HCT116 (cell line): ENCODE measurements at regions not wholly inside any gene's neighbourhood (a gene's known extent, or its start where the extent isn't known, plus 50 kb on each side); places are given as distances from the start of the nearest gene placed in this dataset.

Source experiments
- ATAC-seq: fragments of 200-7000 bp; cut with Tn5 transposase; 2 replicates; pipeline ENCODE4 v1.9.1; 2020; ENCODE audit warnings: mild to moderate bottlenecking, moderate library complexity
- BruUV-seq: library from RNA; stranded (reverse); fragments of 400-500 nt; replicated peaks from 2 replicates; lab custom pipeline; 2021; lab: Mats Ljungman, UMichigan
- CTCF ChIA-PET: fragments of 300-600 bp; sonication (Branson Sonifier 250); formaldehyde crosslinking; loops from one replicate; lab custom pipeline; 2021; ENCODE audit warnings: antibody characterized with exemption; lab: Charles Lee
- POLR2A ChIA-PET: fragments of 300-600, 350-600 bp; sonication (Branson Sonifier 250); formaldehyde crosslinking; loops from one replicate; lab custom pipeline; 2021; ENCODE audit warnings: antibody characterized with exemption; lab: Charles Lee
- RAD21 ChIA-PET, 2 experiments: fragments of 300-600 bp; sonication (Branson Sonifier 250); formaldehyde crosslinking; loops; one replicate each; lab custom pipeline; 2023; ENCODE audit warnings: low total read pairs in 2 of 2; ENCODE audit not compliant: uncharacterized antibody in 2 of 2, unreplicated experiment in 2 of 2, low non-redundant PET in 1 of 2; lab: Charles Lee
- DNase-seq: peaks from one replicate; pipeline ENCODE4 v3.0.0-alpha.2; 2010; ENCODE audit warnings: low read depth, low spot score
- H2AFZ ChIP-seq: fragments of 200-600 bp; shearing (Covaris generic), sonication (generic); 2 replicates; pipeline ENCODE4 v1.6.1; 2017; ENCODE audit warnings: low read depth, mixed run types, mixed read lengths, antibody characterized with exemption, low read length; ENCODE audit not compliant: poor library complexity, severe bottlenecking
- H3K27ac ChIP-seq: 2 replicates; pipeline ENCODE4 v1.5.1; 2012; ENCODE audit warnings: low read depth, low read length
- H3K27me3 ChIP-seq: fragments of 200-600 bp; sonication (generic); 2 replicates; pipeline ENCODE4 v1.6.1; 2016; ENCODE audit warnings: mixed run types, low read length, mixed read lengths; ENCODE audit not compliant: insufficient read depth
- H3K36me3 ChIP-seq, 2 experiments: fragments of 200-500 bp in 1 of 2; fragments of 200-600 bp in 1 of 2; sonication (Bioruptor generic) in 1 of 2; sonication (generic) in 1 of 2; 2 replicates each; pipeline versions ENCODE4 v1.5.1 to v1.6.1; 2014 to 2016; ENCODE audit warnings: low read length in 2 of 2, inconsistent platforms in 1 of 2, mixed read lengths in 1 of 2, mixed run types in 1 of 2; ENCODE audit not compliant: insufficient read depth in 2 of 2, control insufficient read depth in 1 of 2
- H3K4me1 ChIP-seq, 2 experiments: fragments of 200-600 bp in 1 of 2; sonication (generic) in 1 of 2; 2 replicates each; pipeline versions ENCODE4 v1.5.1 to v1.6.1; 2012 to 2017; ENCODE audit warnings: low read length in 2 of 2, inconsistent platforms in 1 of 2, mild to moderate bottlenecking in 1 of 2, mixed read lengths in 1 of 2, mixed run types in 1 of 2, moderate library complexity in 1 of 2; ENCODE audit not compliant: insufficient read depth in 2 of 2, control insufficient read depth in 1 of 2
- H3K4me2 ChIP-seq: fragments of 200-600 bp; sonication (generic); 2 replicates; pipeline ENCODE4 v1.6.1; 2017; ENCODE audit warnings: mixed run types, low read length, mixed read lengths
- H3K4me3 ChIP-seq, 2 experiments: fragments of 200-600 bp in 1 of 2; sonication (generic) in 1 of 2; replicated peaks in 1 of 2; 2 replicates each; pipeline ENCODE4 v1.5.1; 2011 to 2016; ENCODE audit warnings: low read length in 2 of 2, control low read depth in 1 of 2, low read depth in 1 of 2, mild to moderate bottlenecking in 1 of 2, mixed read lengths in 1 of 2, mixed run types in 1 of 2
- H3K79me2 ChIP-seq: fragments of 200-600 bp; sonication (generic); 2 replicates; pipeline ENCODE4 v1.6.1; 2017; ENCODE audit warnings: mild to moderate bottlenecking, mixed run types, low read length, moderate library complexity, mixed read lengths; ENCODE audit not compliant: insufficient read depth
- H3K9ac ChIP-seq: fragments of 200-600 bp; sonication (generic); 2 replicates; pipeline ENCODE4 v1.6.1; 2016; ENCODE audit warnings: low read length, mixed read lengths
- H3K9me2 ChIP-seq: fragments of 200-600 bp; sonication (generic), shearing (Covaris generic); 2 replicates; pipeline ENCODE4 v1.6.1; 2017; ENCODE audit warnings: mixed run types, mild to moderate bottlenecking, moderate library complexity; ENCODE audit not compliant: insufficient read depth
- H3K9me3 ChIP-seq, 2 experiments: fragments of 200-500 bp in 1 of 2; fragments of 200-600 bp in 1 of 2; sonication (Bioruptor generic) in 1 of 2; sonication (generic) in 1 of 2; 2 replicates each; pipeline ENCODE4 v1.6.1; 2014 to 2017; ENCODE audit warnings: low read length in 2 of 2, mixed read lengths in 2 of 2, inconsistent platforms in 1 of 2, low read depth in 1 of 2, mild to moderate bottlenecking in 1 of 2, mixed run types in 1 of 2, moderate library complexity in 1 of 2; ENCODE audit not compliant: control insufficient read depth in 1 of 2, insufficient read depth in 1 of 2
- H4K20me1 ChIP-seq: fragments of 200-600 bp; sonication (generic), shearing (Covaris generic); 2 replicates; pipeline ENCODE4 v1.6.1; 2017; ENCODE audit warnings: mixed run types, mild to moderate bottlenecking, moderate library complexity; ENCODE audit not compliant: insufficient read depth
- CBX3 ChIP-seq: IDR thresholded peaks from 2 replicates; pipeline ENCODE4 v1.6.1; 2012; ENCODE audit warnings: low read depth
- ELF1 ChIP-seq: IDR thresholded peaks from 2 replicates; pipeline ENCODE4 v1.6.1; 2012; ENCODE audit warnings: low read depth, borderline replicate concordance
- EZH2 ChIP-seq: fragments of 200-600 bp; sonication (generic); IDR thresholded peaks from 2 replicates; pipeline ENCODE4 v1.6.1; 2017; ENCODE audit warnings: antibody characterized with exemption, mixed run types
- EZH2phosphoT487 ChIP-seq: fragments of 200-600 bp; IDR thresholded peaks from 2 replicates; pipeline ENCODE4 v1.6.1; 2018; ENCODE audit warnings: antibody characterized with exemption, borderline replicate concordance
- FOSL1 ChIP-seq: IDR thresholded peaks from 2 replicates; pipeline ENCODE4 v1.6.1; 2012; ENCODE audit warnings: low read depth
- JUND ChIP-seq: IDR thresholded peaks from 2 replicates; pipeline ENCODE4 v1.6.1; 2012
- POLR2A ChIP-seq: IDR thresholded peaks from 2 replicates; pipeline ENCODE4 v1.7.0; 2011; ENCODE audit warnings: borderline replicate concordance; ENCODE audit not compliant: insufficient read depth, insufficient read length; ENCODE audit errors: extremely low read depth
- POLR2AphosphoS5 ChIP-seq: IDR thresholded peaks from 2 replicates; pipeline ENCODE4 v1.6.1; 2011; ENCODE audit warnings: mild to moderate bottlenecking, low read depth, low read length, moderate library complexity
- RAD21 ChIP-seq: IDR thresholded peaks from 2 replicates; pipeline ENCODE4 v1.6.1; 2012; ENCODE audit warnings: low read depth, mild to moderate bottlenecking
- SIN3A ChIP-seq: IDR thresholded peaks from 2 replicates; pipeline ENCODE4 v1.6.1; 2012; ENCODE audit warnings: low read depth
- SP1 ChIP-seq: IDR thresholded peaks from 2 replicates; pipeline ENCODE4 v1.6.1; 2012; ENCODE audit warnings: low read depth
- SRF ChIP-seq: IDR thresholded peaks from 2 replicates; pipeline ENCODE4 v1.6.1; 2012; ENCODE audit warnings: low read depth
- TCF7L2 ChIP-seq: IDR thresholded peaks from 2 replicates; pipeline ENCODE4 v1.7.0; 2011; ENCODE audit warnings: borderline replicate concordance, inconsistent platforms; ENCODE audit not compliant: insufficient read depth, insufficient read length; ENCODE audit errors: extremely low read depth
- YY1 ChIP-seq: IDR thresholded peaks from 2 replicates; pipeline ENCODE4 v1.6.1; 2011; ENCODE audit warnings: low read length, low read depth, moderate library complexity, mild to moderate bottlenecking; ENCODE audit not compliant: insufficient replicate concordance; ENCODE audit errors: extremely low read depth
- ZFX ChIP-seq: fragments of 450-650 bp; IDR thresholded peaks from 2 replicates; pipeline ENCODE4 v1.6.1; 2017
- ZNF274 ChIP-seq: fragments of 200-500 bp; sonication (Bioruptor generic); IDR thresholded peaks from 2 replicates; pipeline ENCODE4 v1.6.1; 2014; ENCODE audit warnings: mild to moderate bottlenecking, low read depth, low read length, inconsistent platforms
- intact Hi-C: fragments of 100-400 bp; cut with micrococcal nuclease; formaldehyde crosslinking; loops from 2 replicates; pipeline ENCODE4 v1.10.0; 2022
- TF ChIP-seq, protein P1 (sequence below): IDR thresholded peaks from 2 replicates; pipeline ENCODE4 v1.6.1; 2012; ENCODE audit warnings: low read depth
- TF ChIP-seq, protein P2 (sequence below): IDR thresholded peaks from 2 replicates; pipeline ENCODE4 v1.6.1; 2012
- TF ChIP-seq, protein P3 (sequence below): IDR thresholded peaks from 2 replicates; pipeline ENCODE4 v1.6.1; 2011; ENCODE audit warnings: mild to moderate bottlenecking, low read length, moderate library complexity; ENCODE audit not compliant: insufficient replicate concordance; ENCODE audit errors: extremely low read depth
- TF ChIP-seq, protein P4 (sequence below), 3 experiments: fragments of 200-600 bp in 1 of 3; sonication (generic) in 1 of 3; IDR thresholded peaks in 2 of 3; conservative IDR thresholded peaks in 1 of 3; 2 replicates each; pipeline ENCODE4 v1.5.1; 2012 to 2017; ENCODE audit warnings: low read depth in 2 of 3, low read length in 2 of 3, antibody characterized with exemption in 1 of 3, borderline replicate concordance in 1 of 3, control low read depth in 1 of 3, mild to moderate bottlenecking in 1 of 3, mixed read lengths in 1 of 3, mixed run types in 1 of 3, moderate library complexity in 1 of 3; ENCODE audit not compliant: insufficient read depth in 1 of 3

DNA sequence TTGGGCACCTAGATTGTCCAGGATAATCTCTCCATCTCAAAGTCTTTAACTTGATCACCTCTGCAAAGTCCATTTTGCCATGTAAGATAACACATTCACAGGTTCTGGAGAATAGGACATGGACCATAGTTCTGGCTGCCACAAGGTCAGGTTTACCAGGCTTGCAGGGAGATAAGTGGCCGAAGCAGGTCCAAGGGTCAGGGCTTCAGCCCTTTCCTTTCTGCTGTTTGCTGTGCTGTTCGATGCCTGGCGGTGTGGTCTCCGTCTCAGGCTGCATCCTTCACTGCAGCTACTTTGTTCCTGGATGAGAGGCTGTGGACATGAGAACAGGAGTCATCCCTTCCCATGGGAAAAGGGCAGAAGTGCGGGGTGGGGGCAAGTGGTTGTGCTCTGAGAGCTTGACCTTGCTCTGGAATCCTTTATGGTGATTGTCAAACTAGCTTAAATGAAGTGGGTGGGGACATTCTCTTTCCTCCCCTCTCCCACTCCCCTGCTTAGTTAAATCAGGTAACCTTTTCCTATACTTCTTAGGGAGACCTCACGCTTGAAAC is 320.2 kb upstream of the C2CD4B start:
- Histone ChIP-seq H3K27me3 (no peaks in the 10 kb centered on the region), H4K20me1 (no peaks in the 10 kb centered on the region), H3K36me3 (no peaks in the 10 kb centered on the region), H3K79me2 (no peaks in the 10 kb centered on the region), H2AFZ (no peak overlapping the region), H3K9me2 (no peaks in the 10 kb centered on the region), H3K9me3 (no peaks in the 10 kb centered on the region), H3K4me3 (no peak overlapping the region), H3K4me2 (no peak overlapping the region), H3K9ac (no peak overlapping the region), H3K4me1 (no peaks in the 10 kb centered on the region), H3K27ac (no peak overlapping the region)
- DNase-seq: no peak
- intact Hi-C loops: loop anchor here (10.0 kb wide), 1 partner anchor 160 kb away; no protein-coding TSS in a partner anchor
- ChIA-PET RAD21 (no interaction called here), CTCF (no interaction called here), POLR2A (no interaction called here)
- ATAC-seq: no peak
- BruUV-seq: no TSS peak
- TF ChIP-seq SIN3A (no peak), YY1 (no peak), POLR2A (no peak), CBX3 (no peak), JUND (no peak), EZH2phosphoT487 (no peak), POLR2AphosphoS5 (no peak), FOSL1 (no peak), RAD21 (no peak), SP1 (no peak), ZNF274 (no peak), SRF (no peak), EZH2 (no peak), TCF7L2 (no peak), ZFX (no peak), ELF1 (no peak)
- TF ChIP-seq, protein P1, sequence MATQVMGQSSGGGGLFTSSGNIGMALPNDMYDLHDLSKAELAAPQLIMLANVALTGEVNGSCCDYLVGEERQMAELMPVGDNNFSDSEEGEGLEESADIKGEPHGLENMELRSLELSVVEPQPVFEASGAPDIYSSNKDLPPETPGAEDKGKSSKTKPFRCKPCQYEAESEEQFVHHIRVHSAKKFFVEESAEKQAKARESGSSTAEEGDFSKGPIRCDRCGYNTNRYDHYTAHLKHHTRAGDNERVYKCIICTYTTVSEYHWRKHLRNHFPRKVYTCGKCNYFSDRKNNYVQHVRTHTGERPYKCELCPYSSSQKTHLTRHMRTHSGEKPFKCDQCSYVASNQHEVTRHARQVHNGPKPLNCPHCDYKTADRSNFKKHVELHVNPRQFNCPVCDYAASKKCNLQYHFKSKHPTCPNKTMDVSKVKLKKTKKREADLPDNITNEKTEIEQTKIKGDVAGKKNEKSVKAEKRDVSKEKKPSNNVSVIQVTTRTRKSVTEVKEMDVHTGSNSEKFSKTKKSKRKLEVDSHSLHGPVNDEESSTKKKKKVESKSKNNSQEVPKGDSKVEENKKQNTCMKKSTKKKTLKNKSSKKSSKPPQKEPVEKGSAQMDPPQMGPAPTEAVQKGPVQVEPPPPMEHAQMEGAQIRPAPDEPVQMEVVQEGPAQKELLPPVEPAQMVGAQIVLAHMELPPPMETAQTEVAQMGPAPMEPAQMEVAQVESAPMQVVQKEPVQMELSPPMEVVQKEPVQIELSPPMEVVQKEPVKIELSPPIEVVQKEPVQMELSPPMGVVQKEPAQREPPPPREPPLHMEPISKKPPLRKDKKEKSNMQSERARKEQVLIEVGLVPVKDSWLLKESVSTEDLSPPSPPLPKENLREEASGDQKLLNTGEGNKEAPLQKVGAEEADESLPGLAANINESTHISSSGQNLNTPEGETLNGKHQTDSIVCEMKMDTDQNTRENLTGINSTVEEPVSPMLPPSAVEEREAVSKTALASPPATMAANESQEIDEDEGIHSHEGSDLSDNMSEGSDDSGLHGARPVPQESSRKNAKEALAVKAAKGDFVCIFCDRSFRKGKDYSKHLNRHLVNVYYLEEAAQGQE: no peak
- TF ChIP-seq, protein P2, sequence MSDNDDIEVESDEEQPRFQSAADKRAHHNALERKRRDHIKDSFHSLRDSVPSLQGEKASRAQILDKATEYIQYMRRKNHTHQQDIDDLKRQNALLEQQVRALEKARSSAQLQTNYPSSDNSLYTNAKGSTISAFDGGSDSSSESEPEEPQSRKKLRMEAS: no peak
- TF ChIP-seq, protein P3, sequence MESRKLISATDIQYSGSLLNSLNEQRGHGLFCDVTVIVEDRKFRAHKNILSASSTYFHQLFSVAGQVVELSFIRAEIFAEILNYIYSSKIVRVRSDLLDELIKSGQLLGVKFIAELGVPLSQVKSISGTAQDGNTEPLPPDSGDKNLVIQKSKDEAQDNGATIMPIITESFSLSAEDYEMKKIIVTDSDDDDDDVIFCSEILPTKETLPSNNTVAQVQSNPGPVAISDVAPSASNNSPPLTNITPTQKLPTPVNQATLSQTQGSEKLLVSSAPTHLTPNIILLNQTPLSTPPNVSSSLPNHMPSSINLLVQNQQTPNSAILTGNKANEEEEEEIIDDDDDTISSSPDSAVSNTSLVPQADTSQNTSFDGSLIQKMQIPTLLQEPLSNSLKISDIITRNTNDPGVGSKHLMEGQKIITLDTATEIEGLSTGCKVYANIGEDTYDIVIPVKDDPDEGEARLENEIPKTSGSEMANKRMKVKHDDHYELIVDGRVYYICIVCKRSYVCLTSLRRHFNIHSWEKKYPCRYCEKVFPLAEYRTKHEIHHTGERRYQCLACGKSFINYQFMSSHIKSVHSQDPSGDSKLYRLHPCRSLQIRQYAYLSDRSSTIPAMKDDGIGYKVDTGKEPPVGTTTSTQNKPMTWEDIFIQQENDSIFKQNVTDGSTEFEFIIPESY: no peak
- TF ChIP-seq, protein P4, sequence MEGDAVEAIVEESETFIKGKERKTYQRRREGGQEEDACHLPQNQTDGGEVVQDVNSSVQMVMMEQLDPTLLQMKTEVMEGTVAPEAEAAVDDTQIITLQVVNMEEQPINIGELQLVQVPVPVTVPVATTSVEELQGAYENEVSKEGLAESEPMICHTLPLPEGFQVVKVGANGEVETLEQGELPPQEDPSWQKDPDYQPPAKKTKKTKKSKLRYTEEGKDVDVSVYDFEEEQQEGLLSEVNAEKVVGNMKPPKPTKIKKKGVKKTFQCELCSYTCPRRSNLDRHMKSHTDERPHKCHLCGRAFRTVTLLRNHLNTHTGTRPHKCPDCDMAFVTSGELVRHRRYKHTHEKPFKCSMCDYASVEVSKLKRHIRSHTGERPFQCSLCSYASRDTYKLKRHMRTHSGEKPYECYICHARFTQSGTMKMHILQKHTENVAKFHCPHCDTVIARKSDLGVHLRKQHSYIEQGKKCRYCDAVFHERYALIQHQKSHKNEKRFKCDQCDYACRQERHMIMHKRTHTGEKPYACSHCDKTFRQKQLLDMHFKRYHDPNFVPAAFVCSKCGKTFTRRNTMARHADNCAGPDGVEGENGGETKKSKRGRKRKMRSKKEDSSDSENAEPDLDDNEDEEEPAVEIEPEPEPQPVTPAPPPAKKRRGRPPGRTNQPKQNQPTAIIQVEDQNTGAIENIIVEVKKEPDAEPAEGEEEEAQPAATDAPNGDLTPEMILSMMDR (IDR thresholded peaks at IDR 0.05 in 2 of 3, conservative IDR thresholded peaks at IDR 0.05 in 1 of 3; ENCODE audit: borderline replicate concordance in 1 of 3, insufficient read depth in 1 of 3, low read depth in 2 of 3, low read length in 2 of 3): no peak
